Left ventricle myocardium inferior (tissue), 1 donor: ENCODE measurements at regions not wholly inside any gene's neighbourhood (a gene's known extent, or its start where the extent isn't known, plus 50 kb on each side); places are given as distances from the start of the nearest gene placed in this dataset.

Experiments used
- DNase-seq: peaks from one replicate; pipeline ENCODE4 v3.0.0-alpha.2; 2020
- H3K27ac ChIP-seq: fragments of 200-600 bp; replicated peaks from 2 replicates; pipeline ENCODE4 v1.8.0; 2021
- H3K27me3 ChIP-seq: fragments of 200-600 bp; 2 replicates; pipeline ENCODE4 v1.8.0; 2021; ENCODE audit warnings: low read depth
- H3K36me3 ChIP-seq: fragments of 200-600 bp; 2 replicates; pipeline ENCODE4 v1.8.0; 2021
- H3K4me1 ChIP-seq: fragments of 200-600 bp; 2 replicates; pipeline ENCODE4 v1.8.0; 2021
- H3K4me3 ChIP-seq: fragments of 200-600 bp; 2 replicates; pipeline ENCODE4 v1.8.0; 2021; ENCODE audit warnings: mild to moderate bottlenecking, moderate library complexity
- H3K9me3 ChIP-seq: fragments of 200-600 bp; replicated peaks from 2 replicates; pipeline ENCODE4 v1.8.0; 2021
- CTCF ChIP-seq: fragments of 200-600 bp; IDR thresholded peaks from 2 replicates; pipeline ENCODE4 v1.8.0; 2021; ENCODE audit warnings: antibody characterized with exemption, mild to moderate bottlenecking, borderline replicate concordance
- intact Hi-C: fragments of 100-400 bp; cut with micrococcal nuclease; formaldehyde crosslinking; loops from one replicate; pipeline ENCODE4 v1.11.0; 2022
- donor health status: DM: no; HTN: yes; CAD: no; lungs with severe emphysema.

- no peak for DNase-seq
- intact Hi-C loops, result no loop called here
- Histone ChIP-seq H3K27ac (no peak overlapping the region), H3K27me3 (no peaks in the 10 kb centered on the region), H3K9me3 (no peaks in the 10 kb centered on the region), H3K36me3 (no peaks in the 10 kb centered on the region), H3K4me1 (no peaks in the 10 kb centered on the region), H3K4me3 (no peak overlapping the region)
- no peak for TF ChIP-seq CTCF
Observed at GRCh38 chr3:988785-989184, 104.0 kb upstream of the CNTN6 start.

GRCh38 chr3:992871-993270 is 100.0 kb upstream of the CNTN6 start:
- TF ChIP-seq CTCF, result no peak
- intact Hi-C loops, result no loop called here
- Histone ChIP-seq H3K4me1 (no peaks in the 10 kb centered on the region), H3K27ac (no peak overlapping the region), H3K9me3 (no peaks in the 10 kb centered on the region), H3K36me3 (no peaks in the 10 kb centered on the region), H3K27me3 (no peaks in the 10 kb centered on the region), H3K4me3 (no peak overlapping the region)
- no peak for DNase-seq

GRCh38 chr3:1002010-1002409 is 90.8 kb upstream of the CNTN6 start:
- intact Hi-C loops, result no loop called here
- Histone ChIP-seq H3K4me3 (no peak overlapping the region), H3K36me3 (no peaks in the 10 kb centered on the region), H3K9me3 (no peaks in the 10 kb centered on the region), H3K27ac (no peak overlapping the region), H3K4me1 (no peaks in the 10 kb centered on the region), H3K27me3 (no peaks in the 10 kb centered on the region)
- no peak for TF ChIP-seq CTCF
- no peak for DNase-seq

GRCh38 chr3:1007866-1008265 is 85.0 kb upstream of the CNTN6 start:
- intact Hi-C loops, result no loop called here
- H3K27ac ChIP-seq, result no peak overlapping the region
- no peak for TF ChIP-seq CTCF
- H3K9me3 ChIP-seq, result no peaks in the 10 kb centered on the region
- H3K36me3 ChIP-seq, result no peaks in the 10 kb centered on the region
- no peaks in the 10 kb centered on the region for H3K4me1 ChIP-seq
- H3K27me3 ChIP-seq, result no peaks in the 10 kb centered on the region
- DNase-seq, result no peak
- no peak overlapping the region for H3K4me3 ChIP-seq

GRCh38 chr3:1010228-1010627 is 82.6 kb upstream of the CNTN6 start:
- intact Hi-C loops, result no loop called here
- no peaks in the 10 kb centered on the region for H3K36me3 ChIP-seq
- no peak for DNase-seq
- no peaks in the 10 kb centered on the region for H3K9me3 ChIP-seq
- H3K27me3 ChIP-seq, result no peaks in the 10 kb centered on the region
- no peak overlapping the region for H3K4me3 ChIP-seq
- TF ChIP-seq CTCF, result no peak
- no peaks in the 10 kb centered on the region for H3K4me1 ChIP-seq
- H3K27ac ChIP-seq, result no peak overlapping the region

- Histone ChIP-seq H3K4me3 (no peak overlapping the region), H3K4me1 (no peaks in the 10 kb centered on the region), H3K27me3 (no peaks in the 10 kb centered on the region), H3K36me3 (no peaks in the 10 kb centered on the region), H3K9me3 (no peaks in the 10 kb centered on the region), H3K27ac (no peak overlapping the region)
- intact Hi-C loops, result no loop called here
- TF ChIP-seq CTCF, result no peak
- no peak for DNase-seq
Observed at GRCh38 chr3:1015826-1016225, 77.0 kb upstream of the CNTN6 start.
